Right lobe of liver (tissue), 4 donors: ENCODE measurements at regions not wholly inside any gene's neighbourhood (a gene's known extent, or its start where the extent isn't known, plus 50 kb on each side); places are given as distances from the start of the nearest gene placed in this dataset.
"Not testable (repeated sequence)": the region's sequence is repeated elsewhere in the genome, so short reads cannot be mapped to it uniquely, and the experiment has no call there.

Source experiments
- CTCF ChIP-seq, 4 donors: fragments of 200-600 bp in 3 of 4; fragments of 450-650 bp in 1 of 4; IDR thresholded peaks; one replicate each; pipeline versions ENCODE4 v1.5.1 to v1.8.0; 2016 to 2022; ENCODE audit warnings: antibody characterized with exemption in 4 of 4, mild to moderate bottlenecking in 2 of 4
- POLR2A ChIP-seq: fragments of 450-650 bp; IDR thresholded peaks from one replicate; pipeline ENCODE4 v1.6.1; 2017; ENCODE audit warnings: antibody characterized with exemption, mild to moderate bottlenecking
- donor health status: DM: no; HTN: no; CAD: no.
- donor health status: DM: no; HTN: no; CAD: no.
- donor health status: DM: no; HTN: yes; CAD: no.

- TF ChIP-seq CTCF (IDR thresholded peaks at IDR 0.05); POLR2A: not testable (repeated sequence)
These were observed 125.9 kb downstream of the RTP4 start for GRCh38 chr3:187494056-187494455.
